ENCODE measurements at regions not wholly inside any gene's neighbourhood (a gene's known extent, or its start where the extent isn't known, plus 50 kb on each side); places are given as distances from the start of the nearest gene placed in this dataset.

- Histone ChIP-seq H3K27me3 (ENCODE audit: insufficient read depth) (no peaks in the 10 kb centered on the region), H3K79me2 (replicated peaks; ENCODE audit: insufficient read depth) (no peaks in the 10 kb centered on the region)
These were observed 286.4 kb downstream of the ZIC4 start for GRCh38 chr3:147119989-147120388.

More at GRCh38 chr3:147119989-147120388, 286.4 kb downstream of the ZIC4 start:
- H3K36me3 ChIP-seq (ENCODE audit: insufficient read depth) = no peaks in the 10 kb centered on the region
- no peaks in the 10 kb centered on the region for H3K4me1 Mint-ChIP-seq
- no peak overlapping the region for H3K4me2 ChIP-seq
- H3K4me3 ChIP-seq = no peak overlapping the region
- no peak overlapping the region for H3K4me3 Mint-ChIP-seq
- no peak overlapping the region for H3K27ac Mint-ChIP-seq
- ATAC-seq (no peak), DNase-seq (ENCODE audit: low spot score) (peak; percentile 44)
- no peaks in the 10 kb centered on the region for H3K9me3 Mint-ChIP-seq
- peaks cover 3% of the 10 kb centered on the region for H3K27me3 Mint-ChIP-seq (ENCODE audit: insufficient read depth, low read depth, poor library complexity)
- no peak overlapping the region for H2AFZ ChIP-seq
- H3K9me2 ChIP-seq (ENCODE audit: insufficient read depth) = no peaks in the 10 kb centered on the region
- H3K27ac ChIP-seq (ENCODE audit: low read depth) = no peak overlapping the region
- peak; percentile 58 to 71 for TF ChIP-seq CTCF (conservative IDR thresholded peaks at IDR 0.05; ENCODE audit: low read depth in 2 of 2)
- no peak for TF ChIP-seq ZNF462 (CRISPR knock-in tag; IDR thresholded peaks at IDR 0.05)
- no peaks in the 10 kb centered on the region for H3K4me1 ChIP-seq (ENCODE audit: insufficient read depth)
- H4K20me1 ChIP-seq (replicated peaks; ENCODE audit: insufficient read depth) = no peaks in the 10 kb centered on the region
- no peaks in the 10 kb centered on the region for H3F3A ChIP-seq (replicated peaks; ENCODE audit: low read depth)
- H3K36me3 Mint-ChIP-seq (ENCODE audit: low read depth) = no peaks in the 10 kb centered on the region
